Liver (tissue), 8 donors: ENCODE measurements at regions not wholly inside any gene's neighbourhood (a gene's known extent, or its start where the extent isn't known, plus 50 kb on each side); places are given as distances from the start of the nearest gene placed in this dataset.

Source experiments
- DNase-seq: peaks from one replicate; pipeline ENCODE4 v3.0.0-alpha.2; 2017; ENCODE audit warnings: low spot score
- H3K27ac ChIP-seq, 2 donors: one replicate each; pipeline ENCODE4 v1.7.0; 2013; ENCODE audit warnings: inconsistent platforms in 2 of 2, low read length in 2 of 2, control low read depth in 1 of 2, low read depth in 1 of 2, mild to moderate bottlenecking in 1 of 2
- H3K27me3 ChIP-seq, 4 donors: one replicate each; pipeline versions ENCODE4 v1.6.1 to v1.7.0; 2013; ENCODE audit warnings: low read length in 3 of 4, inconsistent platforms in 1 of 4, mild to moderate bottlenecking in 1 of 4, moderate library complexity in 1 of 4; ENCODE audit not compliant: control insufficient read depth in 4 of 4, insufficient read depth in 4 of 4
- H3K36me3 ChIP-seq, 4 donors: one replicate each; pipeline versions ENCODE4 v1.6.1 to v1.7.0; 2013; ENCODE audit warnings: low read length in 3 of 4, mild to moderate bottlenecking in 3 of 4, low read depth in 1 of 4, moderate library complexity in 1 of 4; ENCODE audit not compliant: control insufficient read depth in 4 of 4, insufficient read depth in 3 of 4
- H3K4me1 ChIP-seq, 4 donors: one replicate each; pipeline versions ENCODE4 v1.6.1 to v1.7.0; 2013; ENCODE audit warnings: low read length in 3 of 4, mild to moderate bottlenecking in 3 of 4, moderate library complexity in 1 of 4; ENCODE audit not compliant: control insufficient read depth in 4 of 4, insufficient read depth in 4 of 4
- H3K4me3 ChIP-seq, 3 donors: one replicate each; pipeline versions ENCODE4 v1.6.1 to v1.7.0; 2013; ENCODE audit warnings: low read length in 3 of 3, control low read depth in 1 of 3, low read depth in 1 of 3, mild to moderate bottlenecking in 1 of 3
- H3K9ac ChIP-seq, 2 donors: one replicate each; pipeline ENCODE4 v1.7.0; 2013; ENCODE audit warnings: low read length in 2 of 2, mild to moderate bottlenecking in 2 of 2, moderate library complexity in 2 of 2, control low read depth in 1 of 2, low read depth in 1 of 2
- H3K9me3 ChIP-seq, 4 donors: one replicate each; pipeline versions ENCODE4 v1.6.1 to v1.7.0; 2013; ENCODE audit warnings: low read length in 3 of 4; ENCODE audit not compliant: control insufficient read depth in 4 of 4
- EGR1 ChIP-seq, 2 donors: IDR thresholded peaks; 2 replicates each; pipeline ENCODE4 v1.6.1; 2016 to 2018; ENCODE audit warnings: antibody characterized with exemption in 2 of 2, low read depth in 2 of 2
- FOXA1 ChIP-seq: IDR thresholded peaks from 2 replicates; pipeline ENCODE4 v1.6.1; 2016; ENCODE audit warnings: antibody characterized with exemption
- FOXA2 ChIP-seq: IDR thresholded peaks from 2 replicates; pipeline ENCODE4 v1.6.1; 2016; ENCODE audit warnings: antibody characterized with exemption
- GABPA ChIP-seq, 2 donors: IDR thresholded peaks in 1 of 2; conservative IDR thresholded peaks in 1 of 2; 2 replicates each; pipeline ENCODE4 v1.6.1; 2016; ENCODE audit warnings: antibody characterized with exemption in 2 of 2, mild to moderate bottlenecking in 1 of 2, moderate library complexity in 1 of 2
- HNF4A ChIP-seq, 2 donors: conservative IDR thresholded peaks; 2 replicates each; pipeline ENCODE4 v1.6.1; 2016; ENCODE audit warnings: antibody characterized with exemption in 2 of 2, mild to moderate bottlenecking in 2 of 2
- HNF4G ChIP-seq: IDR thresholded peaks from 2 replicates; pipeline ENCODE4 v1.6.1; 2016; ENCODE audit warnings: antibody characterized with exemption
- JUND ChIP-seq, 2 donors: IDR thresholded peaks; 2 replicates each; pipeline ENCODE4 v1.6.1; 2016; ENCODE audit warnings: antibody characterized with exemption in 2 of 2
- NR2F2 ChIP-seq: IDR thresholded peaks from 2 replicates; pipeline ENCODE4 v1.6.1; 2016; ENCODE audit warnings: antibody characterized with exemption
- RAD21 ChIP-seq, 2 donors: IDR thresholded peaks; 2 replicates each; pipeline ENCODE4 v1.6.1; 2016; ENCODE audit warnings: antibody characterized with exemption in 2 of 2, mild to moderate bottlenecking in 2 of 2
- REST ChIP-seq: IDR thresholded peaks from 2 replicates; pipeline ENCODE4 v1.6.1; 2016; ENCODE audit warnings: antibody characterized with exemption, mild to moderate bottlenecking
- RXRA ChIP-seq, 2 donors: IDR thresholded peaks; 2 replicates each; pipeline ENCODE4 v1.6.1; 2017 to 2018; ENCODE audit warnings: antibody characterized with exemption in 2 of 2, mild to moderate bottlenecking in 1 of 2
- SP1 ChIP-seq: IDR thresholded peaks from 2 replicates; pipeline ENCODE4 v1.6.1; 2018; ENCODE audit warnings: antibody characterized with exemption, mild to moderate bottlenecking
- TAF1 ChIP-seq: conservative IDR thresholded peaks from 2 replicates; pipeline ENCODE4 v1.6.1; 2016; ENCODE audit warnings: antibody characterized with exemption, mild to moderate bottlenecking
- YY1 ChIP-seq: IDR thresholded peaks from 2 replicates; pipeline ENCODE4 v1.6.1; 2016; ENCODE audit warnings: antibody characterized with exemption, mild to moderate bottlenecking
- WGBS: extraction: QIAGEN DNeasy Blood & Tissue Kit; methylation state at CpG from one replicate; pipeline ENCODE4 v1.1.7; 2013; 5-methylcytosine and 5-hydroxymethylcytosine counted together
- TF ChIP-seq, protein P1 (sequence below): IDR thresholded peaks from 2 replicates; pipeline ENCODE4 v1.6.1; 2016; ENCODE audit warnings: antibody characterized with exemption
- TF ChIP-seq, protein P2 (sequence below): IDR thresholded peaks from 2 replicates; pipeline ENCODE4 v1.6.1; 2016; ENCODE audit warnings: antibody characterized with exemption
- TF ChIP-seq, protein P3 (sequence below): fragments of 150-350 bp; IDR thresholded peaks from 2 replicates; pipeline ENCODE4 v1.5.1; 2017; ENCODE audit warnings: improper control_type of control experiment, low read depth, low read length; ENCODE audit not compliant: missing input control
- TF ChIP-seq, protein P4 (sequence below): IDR thresholded peaks from 2 replicates; pipeline ENCODE4 v1.6.1; 2016; ENCODE audit warnings: antibody characterized with exemption
- donor health status: healthy.
- donor health status: healthy.
- donor health status: healthy.
- donor health status: healthy.
- donor health status: healthy.

DNA sequence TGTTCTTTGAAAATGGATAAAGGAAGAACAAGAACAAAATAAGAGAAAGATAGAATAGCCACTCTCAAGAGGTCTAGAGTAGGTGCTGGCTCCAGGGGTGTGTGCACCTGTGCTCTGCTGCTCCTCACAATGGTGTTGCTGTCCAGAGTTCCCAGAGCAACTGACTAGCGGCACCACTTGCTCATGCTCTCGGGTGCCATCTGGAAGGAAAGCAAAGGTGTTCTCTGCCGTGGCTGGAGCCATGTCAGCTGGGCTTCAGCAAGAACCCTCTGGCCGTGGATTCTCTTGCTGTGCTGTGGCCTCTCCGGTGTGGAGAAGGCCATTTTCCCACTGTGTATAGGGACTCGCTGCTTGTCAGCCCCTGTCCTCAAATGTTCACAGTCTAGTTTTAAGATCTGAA, 114.6 kb upstream of the TEX51 start:
- no peak for DNase-seq
- 76% methylated on average over 6 of the region's 6 CpGs for WGBS
- Histone ChIP-seq H3K9me3 (no peaks in the 10 kb centered on the region), H3K27ac (no peak overlapping the region), H3K9ac (no peak overlapping the region), H3K4me1 (no peaks in the 10 kb centered on the region), H3K27me3 (no peaks in the 10 kb centered on the region), H3K4me3 (no peak overlapping the region), H3K36me3 (no peaks in the 10 kb centered on the region)
- TF ChIP-seq SP1 = no peak
- TF ChIP-seq TAF1 = no peak
- TF ChIP-seq HNF4A (conservative IDR thresholded peaks at IDR 0.05) = no peak
- TF ChIP-seq, protein P1, sequence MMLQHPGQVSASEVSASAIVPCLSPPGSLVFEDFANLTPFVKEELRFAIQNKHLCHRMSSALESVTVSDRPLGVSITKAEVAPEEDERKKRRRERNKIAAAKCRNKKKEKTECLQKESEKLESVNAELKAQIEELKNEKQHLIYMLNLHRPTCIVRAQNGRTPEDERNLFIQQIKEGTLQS = no peak
- no peak for TF ChIP-seq RXRA (IDR thresholded peaks at IDR 0.05)
- no peak for TF ChIP-seq GABPA (IDR thresholded peaks at IDR 0.05 in 1 of 2, conservative IDR thresholded peaks at IDR 0.05 in 1 of 2)
- no peak for TF ChIP-seq REST
- TF ChIP-seq NR2F2 = no peak
- TF ChIP-seq RAD21 (IDR thresholded peaks at IDR 0.05) = no peak
- no peak for TF ChIP-seq FOXA2
- TF ChIP-seq EGR1 (IDR thresholded peaks at IDR 0.05; ENCODE audit: low read depth in 2 of 2) = no peak
- no peak for TF ChIP-seq FOXA1
- TF ChIP-seq JUND (IDR thresholded peaks at IDR 0.05) = no peak
- TF ChIP-seq YY1 = no peak

GRCh38 chr2:126784621-126785020, 114.1 kb upstream of the TEX51 start:
- H3K9ac ChIP-seq = no peak overlapping the region
- H3K27ac ChIP-seq = no peak overlapping the region
- no peak overlapping the region for H3K4me3 ChIP-seq
- DNase-seq = no peak
- TF ChIP-seq YY1 (no peak), NR2F2 (no peak), HNF4A (conservative IDR thresholded peaks at IDR 0.05) (no peak), GABPA (IDR thresholded peaks at IDR 0.05 in 1 of 2, conservative IDR thresholded peaks at IDR 0.05 in 1 of 2) (no peak), HNF4G (no peak), SP1 (no peak), RAD21 (IDR thresholded peaks at IDR 0.05) (no peak), TAF1 (no peak), REST (no peak), RXRA (IDR thresholded peaks at IDR 0.05) (no peak), EGR1 (IDR thresholded peaks at IDR 0.05; ENCODE audit: low read depth in 2 of 2) (no peak), JUND (IDR thresholded peaks at IDR 0.05) (no peak), FOXA1 (no peak), FOXA2 (no peak)
- TF ChIP-seq, protein P1 = no peak
- TF ChIP-seq, protein P2, sequence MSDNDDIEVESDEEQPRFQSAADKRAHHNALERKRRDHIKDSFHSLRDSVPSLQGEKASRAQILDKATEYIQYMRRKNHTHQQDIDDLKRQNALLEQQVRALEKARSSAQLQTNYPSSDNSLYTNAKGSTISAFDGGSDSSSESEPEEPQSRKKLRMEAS = no peak
- TF ChIP-seq, protein P3, sequence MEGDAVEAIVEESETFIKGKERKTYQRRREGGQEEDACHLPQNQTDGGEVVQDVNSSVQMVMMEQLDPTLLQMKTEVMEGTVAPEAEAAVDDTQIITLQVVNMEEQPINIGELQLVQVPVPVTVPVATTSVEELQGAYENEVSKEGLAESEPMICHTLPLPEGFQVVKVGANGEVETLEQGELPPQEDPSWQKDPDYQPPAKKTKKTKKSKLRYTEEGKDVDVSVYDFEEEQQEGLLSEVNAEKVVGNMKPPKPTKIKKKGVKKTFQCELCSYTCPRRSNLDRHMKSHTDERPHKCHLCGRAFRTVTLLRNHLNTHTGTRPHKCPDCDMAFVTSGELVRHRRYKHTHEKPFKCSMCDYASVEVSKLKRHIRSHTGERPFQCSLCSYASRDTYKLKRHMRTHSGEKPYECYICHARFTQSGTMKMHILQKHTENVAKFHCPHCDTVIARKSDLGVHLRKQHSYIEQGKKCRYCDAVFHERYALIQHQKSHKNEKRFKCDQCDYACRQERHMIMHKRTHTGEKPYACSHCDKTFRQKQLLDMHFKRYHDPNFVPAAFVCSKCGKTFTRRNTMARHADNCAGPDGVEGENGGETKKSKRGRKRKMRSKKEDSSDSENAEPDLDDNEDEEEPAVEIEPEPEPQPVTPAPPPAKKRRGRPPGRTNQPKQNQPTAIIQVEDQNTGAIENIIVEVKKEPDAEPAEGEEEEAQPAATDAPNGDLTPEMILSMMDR = no peak
- TF ChIP-seq, protein P4, sequence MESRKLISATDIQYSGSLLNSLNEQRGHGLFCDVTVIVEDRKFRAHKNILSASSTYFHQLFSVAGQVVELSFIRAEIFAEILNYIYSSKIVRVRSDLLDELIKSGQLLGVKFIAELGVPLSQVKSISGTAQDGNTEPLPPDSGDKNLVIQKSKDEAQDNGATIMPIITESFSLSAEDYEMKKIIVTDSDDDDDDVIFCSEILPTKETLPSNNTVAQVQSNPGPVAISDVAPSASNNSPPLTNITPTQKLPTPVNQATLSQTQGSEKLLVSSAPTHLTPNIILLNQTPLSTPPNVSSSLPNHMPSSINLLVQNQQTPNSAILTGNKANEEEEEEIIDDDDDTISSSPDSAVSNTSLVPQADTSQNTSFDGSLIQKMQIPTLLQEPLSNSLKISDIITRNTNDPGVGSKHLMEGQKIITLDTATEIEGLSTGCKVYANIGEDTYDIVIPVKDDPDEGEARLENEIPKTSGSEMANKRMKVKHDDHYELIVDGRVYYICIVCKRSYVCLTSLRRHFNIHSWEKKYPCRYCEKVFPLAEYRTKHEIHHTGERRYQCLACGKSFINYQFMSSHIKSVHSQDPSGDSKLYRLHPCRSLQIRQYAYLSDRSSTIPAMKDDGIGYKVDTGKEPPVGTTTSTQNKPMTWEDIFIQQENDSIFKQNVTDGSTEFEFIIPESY = no peak
- no peaks in the 10 kb centered on the region for H3K9me3 ChIP-seq
- WGBS = 74% methylated on average over 2 of the region's 2 CpGs
- no peaks in the 10 kb centered on the region for H3K36me3 ChIP-seq
- no peaks in the 10 kb centered on the region for H3K27me3 ChIP-seq
- no peaks in the 10 kb centered on the region for H3K4me1 ChIP-seq
